Small intestine (tissue), 7 donors: ENCODE measurements at regions not wholly inside any gene's neighbourhood (a gene's known extent, or its start where the extent isn't known, plus 50 kb on each side); places are given as distances from the start of the nearest gene placed in this dataset.

ENCODE experiments used
- DNase-seq, 2 donors: peaks; one replicate each; pipeline versions ENCODE4 v3.0.0 to v3.0.0-alpha.2; 2013
- FAIRE-seq: peaks from 2 replicates; lab custom pipeline; 2012; peaks lifted over from hg19 to GRCh38; lab: Jason Lieb, UNC
- H3K27ac ChIP-seq, 3 donors: one replicate each; pipeline ENCODE4 v1.5.1; 2013; ENCODE audit warnings: low read length in 2 of 3, mild to moderate bottlenecking in 2 of 3, control low read depth in 1 of 3, inconsistent platforms in 1 of 3, low read depth in 1 of 3, moderate library complexity in 1 of 3
- H3K27me3 ChIP-seq, 3 donors: one replicate each; pipeline ENCODE4 v1.6.1; 2013; ENCODE audit warnings: low read length in 3 of 3, inconsistent platforms in 1 of 3; ENCODE audit not compliant: control insufficient read depth in 3 of 3, insufficient read depth in 3 of 3
- H3K36me3 ChIP-seq, 3 donors: one replicate each; pipeline ENCODE4 v1.6.1; 2013; ENCODE audit warnings: low read length in 3 of 3, inconsistent platforms in 1 of 3, low read depth in 1 of 3, mild to moderate bottlenecking in 1 of 3, moderate library complexity in 1 of 3; ENCODE audit not compliant: control insufficient read depth in 3 of 3, insufficient read depth in 2 of 3
- H3K4me1 ChIP-seq, 3 donors: one replicate each; pipeline ENCODE4 v1.6.1; 2013; ENCODE audit warnings: low read length in 2 of 3, inconsistent platforms in 1 of 3, low read depth in 1 of 3, mild to moderate bottlenecking in 1 of 3, moderate library complexity in 1 of 3; ENCODE audit not compliant: control insufficient read depth in 3 of 3, insufficient read depth in 2 of 3
- H3K4me3 ChIP-seq, 3 donors: one replicate each; pipeline ENCODE4 v1.5.1; 2013; ENCODE audit warnings: low read length in 3 of 3, control low read depth in 1 of 3, inconsistent platforms in 1 of 3, low read depth in 1 of 3, mild to moderate bottlenecking in 1 of 3, moderate library complexity in 1 of 3
- H3K9me3 ChIP-seq, 2 donors: one replicate each; pipeline ENCODE4 v1.6.1; 2013; ENCODE audit warnings: low read depth in 1 of 2, low read length in 1 of 2; ENCODE audit not compliant: control insufficient read depth in 2 of 2, insufficient read depth in 1 of 2
- WGBS, 3 donors: extraction: QIAGEN DNeasy Blood & Tissue Kit; methylation state at CpG; one replicate each; pipeline ENCODE4 v1.1.7; 2013; 5-methylcytosine and 5-hydroxymethylcytosine counted together
- donor health status: healthy with polysubstance abuse.
- donor health status: control.
- donor health status: control.
- donor health status: Bipolar disorder and iron deficiency.
- donor health status: healthy.

DNA sequence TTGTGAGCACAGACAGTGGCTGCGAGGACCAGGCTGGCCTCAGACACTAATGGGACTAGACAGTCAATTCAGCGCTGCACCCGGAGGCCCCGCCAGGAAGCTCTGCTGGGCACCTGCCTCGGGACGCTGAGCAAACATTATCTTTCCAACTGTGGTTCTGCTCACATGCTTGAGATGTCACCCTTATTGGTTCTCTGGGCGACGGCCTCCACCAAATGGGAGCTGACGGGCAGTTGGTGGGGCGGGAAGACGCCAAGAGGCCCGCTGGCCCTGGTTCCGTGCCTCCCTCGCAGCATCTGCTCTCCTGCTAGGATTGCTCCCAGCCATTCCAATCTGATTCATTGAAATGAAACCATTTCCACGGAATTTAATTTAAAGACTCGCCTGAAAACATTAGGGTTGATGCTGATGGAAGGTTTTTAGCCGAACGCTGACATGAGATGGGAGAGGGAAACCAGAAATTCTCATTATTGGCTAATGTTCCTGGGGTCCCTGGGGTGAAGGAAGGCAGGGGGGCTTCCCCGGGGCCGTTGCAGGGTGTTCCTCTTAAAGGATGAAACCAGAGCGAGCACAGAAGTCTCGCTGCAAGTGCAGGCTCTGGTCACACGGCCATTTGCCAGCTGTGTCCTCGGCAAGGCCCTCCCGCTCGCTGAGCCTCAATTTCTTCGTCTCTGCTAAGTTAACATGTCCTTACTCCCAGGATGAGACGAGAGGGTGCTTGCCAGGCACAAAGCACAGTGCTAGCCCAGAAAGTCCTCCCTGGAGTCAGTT is 512.2 kb downstream of the NPHP4 start:
- no peak overlapping the region for H3K4me3 ChIP-seq
- no peak for FAIRE-seq

DNA sequence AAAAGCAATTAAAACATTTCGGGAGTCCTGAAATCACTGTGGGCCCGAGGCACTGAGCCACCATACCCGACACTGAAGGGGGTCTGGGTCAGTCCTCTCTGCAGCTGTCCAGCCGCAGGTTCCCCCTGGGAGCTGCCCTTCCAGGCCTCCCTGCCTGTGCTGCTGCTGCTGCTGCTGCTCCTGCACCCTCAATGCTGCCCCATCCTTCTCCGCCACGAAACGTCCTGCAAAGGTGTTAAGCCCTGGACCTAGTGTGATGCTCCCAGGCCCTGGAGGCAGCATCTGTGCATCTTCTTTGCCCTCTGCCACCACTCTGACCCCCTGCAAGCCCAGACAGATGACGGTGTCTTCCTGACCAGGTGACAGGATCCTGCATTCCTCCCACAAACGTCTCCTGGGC is 513.3 kb downstream of the NPHP4 start:
- Histone ChIP-seq H3K27me3 (peaks cover 0 to 2% (median 0%) of the 10 kb centered on the region in 3 donors), H3K4me1 (no peaks in the 10 kb centered on the region), H3K4me3 (no peak overlapping the region), H3K27ac (no peak overlapping the region), H3K36me3 (no peaks in the 10 kb centered on the region), H3K9me3 (no peaks in the 10 kb centered on the region)
- 66 to 71% (median 69%) methylated on average over 9 of the region's 9 CpGs for WGBS, 3 donors
- DNase-seq (no peak), FAIRE-seq (no peak)

More for the DNA sequence above, 512.2 kb downstream of the NPHP4 start:
- no peak for DNase-seq
- 84 to 87% (median 84%) methylated on average over 28 of the region's 28 CpGs for WGBS, 3 donors
- Histone ChIP-seq H3K4me1 (no peaks in the 10 kb centered on the region), H3K27me3 (peaks cover 0 to 2% (median 0%) of the 10 kb centered on the region in 3 donors), H3K27ac (no peak overlapping the region), H3K36me3 (no peaks in the 10 kb centered on the region), H3K9me3 (no peaks in the 10 kb centered on the region)

DNA sequence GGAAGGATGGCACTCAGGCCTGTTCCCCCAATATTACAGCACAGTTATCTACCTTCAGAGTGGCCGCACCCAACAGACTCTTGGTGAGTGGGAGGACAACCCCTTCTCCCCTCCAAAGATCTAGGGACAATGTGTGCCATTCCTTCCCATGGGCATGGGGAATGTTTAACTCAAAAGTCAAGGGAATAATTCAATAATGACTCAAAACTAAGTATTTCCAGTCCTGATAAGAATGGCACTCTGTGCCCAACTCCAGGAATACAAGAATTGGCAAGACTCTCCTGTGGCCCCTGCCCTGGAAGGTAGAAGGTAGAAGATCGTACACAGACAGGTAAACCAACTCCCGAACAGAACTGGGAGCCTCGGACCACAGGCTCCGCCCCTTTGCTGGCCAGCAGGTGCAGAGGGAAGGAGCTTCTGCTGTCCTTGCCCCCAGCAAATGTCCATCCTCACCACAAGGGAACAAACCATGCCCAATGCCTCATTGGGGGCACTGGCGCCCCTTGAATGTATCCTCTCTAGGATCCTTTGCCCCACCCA is 514.0 kb downstream of the NPHP4 start:
- no peak overlapping the region for H3K27ac ChIP-seq
- H3K4me1 ChIP-seq, result no peaks in the 10 kb centered on the region
- WGBS, 3 donors, result 64 to 77% (median 64%) methylated on average over 6 of the region's 6 CpGs
- no peak overlapping the region for H3K4me3 ChIP-seq
- peaks cover 0 to under 1% (median 0%) of the 10 kb centered on the region in 3 donors for H3K27me3 ChIP-seq
- no peaks in the 10 kb centered on the region for H3K36me3 ChIP-seq
- no peaks in the 10 kb centered on the region for H3K9me3 ChIP-seq
- FAIRE-seq, result no peak
- DNase-seq, result no peak

DNA sequence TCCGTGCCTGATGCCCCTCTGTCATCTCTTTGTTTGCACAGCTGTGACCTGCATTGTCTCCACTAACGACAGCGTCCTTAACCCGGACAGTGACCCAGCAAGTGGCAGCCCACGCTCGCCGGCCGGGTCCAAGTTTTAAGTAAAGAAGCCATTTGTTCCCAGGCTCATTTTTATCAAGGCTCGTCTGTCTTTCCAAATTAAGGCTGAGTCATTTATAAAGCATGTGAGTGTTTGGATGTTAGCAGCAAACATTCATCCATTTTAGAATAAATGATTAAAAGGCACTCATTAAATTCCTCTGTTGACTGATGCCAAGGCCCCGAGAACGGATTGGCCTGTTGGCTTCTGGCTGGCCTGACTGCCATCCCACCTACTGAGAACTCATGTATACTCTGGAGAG is 514.5 kb downstream of the NPHP4 start:
- Histone ChIP-seq H3K4me1 (no peaks in the 10 kb centered on the region), H3K9me3 (no peaks in the 10 kb centered on the region), H3K36me3 (no peaks in the 10 kb centered on the region), H3K4me3 (no peak overlapping the region), H3K27ac (no peak overlapping the region), H3K27me3 (no peaks in the 10 kb centered on the region)
- FAIRE-seq (no peak), DNase-seq (no peak)
- 45 to 59% (median 49%) methylated on average over 11 of the region's 11 CpGs for WGBS, 3 donors

DNA sequence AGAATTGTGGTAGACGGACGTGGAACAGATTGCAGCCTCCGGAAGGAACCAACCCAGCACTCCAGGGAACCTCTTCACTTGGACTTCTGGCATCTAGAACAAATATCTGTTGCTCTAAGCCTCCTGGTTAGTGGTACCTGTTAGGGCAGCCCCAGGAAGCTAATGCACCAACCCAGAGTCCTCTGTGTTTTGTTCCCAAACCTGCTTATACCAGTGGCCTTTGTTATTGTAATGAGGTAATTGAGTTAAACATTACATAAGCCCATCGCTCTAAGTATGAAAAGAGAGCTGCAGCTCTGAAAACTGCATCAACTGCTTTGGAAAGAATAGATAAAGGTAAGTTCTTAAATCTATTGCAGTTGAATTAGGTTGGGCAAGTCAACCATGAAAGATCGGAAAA is 516.7 kb downstream of the NPHP4 start:
- Histone ChIP-seq H3K4me1 (no peaks in the 10 kb centered on the region), H3K9me3 (no peaks in the 10 kb centered on the region), H3K27ac (no peak overlapping the region), H3K4me3 (no peak overlapping the region), H3K27me3 (no peaks in the 10 kb centered on the region), H3K36me3 (no peaks in the 10 kb centered on the region)
- no peak for DNase-seq
- FAIRE-seq, result no peak
- WGBS, 3 donors, result 67 to 71% (median 67%) methylated on average over 5 of the region's 5 CpGs

DNA sequence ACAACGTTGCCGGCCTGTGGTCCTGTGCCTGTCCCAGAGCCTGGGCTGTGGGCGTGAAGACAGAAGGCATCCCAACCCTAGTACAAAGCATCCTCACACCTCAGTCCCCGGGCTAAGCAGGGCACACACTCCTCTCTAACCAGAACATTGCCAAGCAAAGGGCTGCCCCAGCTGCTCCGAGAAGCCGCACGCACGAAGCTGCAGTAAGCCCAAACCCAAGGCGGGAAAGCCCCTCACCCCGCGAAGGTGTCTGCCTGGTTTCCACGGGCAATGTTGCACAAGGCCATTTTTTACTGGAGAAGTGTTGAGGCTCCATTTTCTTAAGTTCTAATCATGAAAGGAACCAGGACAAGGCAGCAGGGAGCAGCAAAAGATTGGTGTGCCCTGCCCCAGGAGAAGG is 519.0 kb downstream of the NPHP4 start:
- no peaks in the 10 kb centered on the region for H3K36me3 ChIP-seq
- WGBS, 3 donors, result 85 to 87% (median 86%) methylated on average over 12 of the region's 12 CpGs
- no peak overlapping the region for H3K4me3 ChIP-seq
- no peak for FAIRE-seq
- DNase-seq, result no peak
- H3K9me3 ChIP-seq, result no peaks in the 10 kb centered on the region
- H3K4me1 ChIP-seq, result no peaks in the 10 kb centered on the region
- no peaks in the 10 kb centered on the region for H3K27me3 ChIP-seq
- H3K27ac ChIP-seq, result no peak overlapping the region

DNA sequence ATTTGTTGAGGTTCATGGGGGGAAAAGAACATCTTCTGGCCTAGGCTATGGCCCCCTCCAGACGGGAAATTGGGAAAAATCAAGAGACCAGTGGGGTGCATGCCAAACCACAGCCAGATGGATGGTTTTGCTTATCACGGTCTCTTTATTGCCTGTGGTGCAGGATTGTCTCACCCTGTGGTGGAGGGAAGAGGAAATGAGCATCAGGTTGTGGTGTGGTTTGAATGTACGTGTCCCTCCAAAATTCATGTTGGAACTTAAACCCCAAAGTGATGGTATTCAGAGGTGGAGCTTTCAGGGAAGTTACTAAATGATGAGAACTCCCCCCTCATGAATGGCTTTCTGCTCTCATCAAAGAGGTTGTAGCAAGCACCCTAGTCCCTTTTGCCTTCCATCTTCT is 525.7 kb downstream of the NPHP4 start:
- DNase-seq (no peak), FAIRE-seq (no peak)
- Histone ChIP-seq H3K27me3 (no peaks in the 10 kb centered on the region), H3K36me3 (no peaks in the 10 kb centered on the region), H3K4me1 (no peaks in the 10 kb centered on the region), H3K4me3 (no peak overlapping the region), H3K27ac (no peak overlapping the region), H3K9me3 (no peaks in the 10 kb centered on the region)
- WGBS, 3 donors, result 41 to 47% (median 45%) methylated on average over 3 of the region's 3 CpGs

DNA sequence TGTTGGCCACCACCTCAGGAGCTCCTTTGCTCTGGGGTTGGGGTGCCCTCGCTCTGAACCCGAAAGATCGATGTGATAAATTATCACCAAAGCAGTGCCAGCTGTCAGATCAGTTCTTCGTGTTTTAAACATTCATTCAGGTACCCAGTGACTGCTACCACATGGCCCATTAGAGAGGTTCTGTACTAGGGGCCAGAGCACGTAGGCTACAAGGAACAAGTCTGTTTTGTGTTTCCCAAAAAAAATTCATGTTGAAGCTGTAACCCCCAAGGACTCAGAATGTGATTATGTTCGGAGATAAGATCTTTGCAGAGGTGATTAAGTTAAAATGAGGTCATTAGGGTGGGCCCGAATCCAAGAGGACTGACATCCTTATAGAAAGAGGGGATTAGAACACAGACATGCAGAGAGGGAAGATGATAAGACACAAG is 526.9 kb downstream of the NPHP4 start:
- FAIRE-seq, result no peak
- no peak for DNase-seq
- no peaks in the 10 kb centered on the region for H3K9me3 ChIP-seq
- no peak overlapping the region for H3K27ac ChIP-seq
- no peak overlapping the region for H3K4me3 ChIP-seq
- 62 to 76% (median 74%) methylated on average over 7 of the region's 7 CpGs for WGBS, 3 donors
- no peaks in the 10 kb centered on the region for H3K36me3 ChIP-seq
- no peaks in the 10 kb centered on the region for H3K4me1 ChIP-seq
- H3K27me3 ChIP-seq, result no peaks in the 10 kb centered on the region
